Right atrium auricular region (tissue), 2 donors: ENCODE measurements at regions not wholly inside any gene's neighbourhood (a gene's known extent, or its start where the extent isn't known, plus 50 kb on each side); places are given as distances from the start of the nearest gene placed in this dataset.

ENCODE experiments used
- DNase-seq: peaks from one replicate; pipeline ENCODE4 v3.0.0-alpha.2; 2019; ENCODE audit warnings: low spot score
- H3K27ac ChIP-seq, 2 donors: fragments of 200-600 bp; sonication (generic); 1 replicate in 1 of 2; 2 replicates in 1 of 2; pipeline ENCODE4 v1.5.1; 2016 to 2019
- H3K27me3 ChIP-seq, 2 donors: fragments of 200-600 bp; sonication (generic); one replicate each; pipeline versions ENCODE4 v1.5.1 to v1.6.0; 2017 to 2019
- H3K36me3 ChIP-seq: fragments of 200-600 bp; sonication (generic); one replicate; pipeline ENCODE4 v1.5.1; 2016
- H3K4me1 ChIP-seq, 2 donors: fragments of 200-600 bp; sonication (generic); one replicate each; pipeline versions ENCODE4 v1.5.1 to v1.6.0; 2017 to 2019
- H3K4me3 ChIP-seq, 2 donors: fragments of 200-600 bp; sonication (generic); 1 replicate in 1 of 2; 2 replicates in 1 of 2; pipeline ENCODE4 v1.5.1; 2017 to 2019; ENCODE audit warnings: mild to moderate bottlenecking in 1 of 2, moderate library complexity in 1 of 2
- H3K9me3 ChIP-seq, 2 donors: fragments of 200-600 bp; sonication (generic); one replicate each; pipeline ENCODE4 v1.5.1; 2019
- TF ChIP-seq, protein P1 (sequence below), 2 donors: fragments of 200-600 bp; sonication (generic); IDR thresholded peaks; one replicate each; pipeline ENCODE4 v1.5.1; 2019; ENCODE audit warnings: antibody characterized with exemption in 2 of 2

- Histone ChIP-seq H3K27ac (no peak overlapping the region), H3K4me1 (no peaks in the 10 kb centered on the region), H3K4me3 (no peak overlapping the region), H3K27me3 (no peaks in the 10 kb centered on the region), H3K36me3 (no peaks in the 10 kb centered on the region), H3K9me3 (no peaks in the 10 kb centered on the region)
- peak; percentile 50 for DNase-seq
- TF ChIP-seq, protein P1, sequence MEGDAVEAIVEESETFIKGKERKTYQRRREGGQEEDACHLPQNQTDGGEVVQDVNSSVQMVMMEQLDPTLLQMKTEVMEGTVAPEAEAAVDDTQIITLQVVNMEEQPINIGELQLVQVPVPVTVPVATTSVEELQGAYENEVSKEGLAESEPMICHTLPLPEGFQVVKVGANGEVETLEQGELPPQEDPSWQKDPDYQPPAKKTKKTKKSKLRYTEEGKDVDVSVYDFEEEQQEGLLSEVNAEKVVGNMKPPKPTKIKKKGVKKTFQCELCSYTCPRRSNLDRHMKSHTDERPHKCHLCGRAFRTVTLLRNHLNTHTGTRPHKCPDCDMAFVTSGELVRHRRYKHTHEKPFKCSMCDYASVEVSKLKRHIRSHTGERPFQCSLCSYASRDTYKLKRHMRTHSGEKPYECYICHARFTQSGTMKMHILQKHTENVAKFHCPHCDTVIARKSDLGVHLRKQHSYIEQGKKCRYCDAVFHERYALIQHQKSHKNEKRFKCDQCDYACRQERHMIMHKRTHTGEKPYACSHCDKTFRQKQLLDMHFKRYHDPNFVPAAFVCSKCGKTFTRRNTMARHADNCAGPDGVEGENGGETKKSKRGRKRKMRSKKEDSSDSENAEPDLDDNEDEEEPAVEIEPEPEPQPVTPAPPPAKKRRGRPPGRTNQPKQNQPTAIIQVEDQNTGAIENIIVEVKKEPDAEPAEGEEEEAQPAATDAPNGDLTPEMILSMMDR (IDR thresholded peaks at IDR 0.05): no peak
Observed at GRCh38 chr3:194976049-194976451, 290.4 kb downstream of the FAM43A start.

DNA sequence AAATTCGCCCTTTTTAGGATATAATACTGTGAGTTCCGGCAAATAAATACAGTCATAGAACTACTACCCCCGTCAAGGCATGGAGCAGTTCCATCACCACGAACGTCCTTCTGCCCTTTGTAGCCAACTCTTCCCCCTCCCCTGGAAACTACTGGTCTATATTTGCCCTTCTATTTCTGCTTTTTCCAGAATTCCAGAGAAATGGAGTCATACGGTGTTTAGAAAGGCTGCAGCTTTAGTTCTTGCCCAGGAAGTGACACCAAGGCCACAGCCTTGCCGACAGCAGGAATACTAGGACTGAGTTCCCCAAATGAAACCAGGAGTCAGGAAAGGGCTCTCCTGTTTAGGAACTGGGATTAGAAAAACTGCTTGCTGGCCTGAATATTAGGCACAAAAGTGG, 291.2 kb downstream of the FAM43A start:
- no peaks in the 10 kb centered on the region for H3K27me3 ChIP-seq
- no peaks in the 10 kb centered on the region for H3K4me1 ChIP-seq
- no peaks in the 10 kb centered on the region for H3K9me3 ChIP-seq
- no peak overlapping the region for H3K27ac ChIP-seq
- TF ChIP-seq, protein P1 (IDR thresholded peaks at IDR 0.05): no peak
- H3K36me3 ChIP-seq: no peaks in the 10 kb centered on the region
- DNase-seq: no peak
- no peak overlapping the region for H3K4me3 ChIP-seq

DNA sequence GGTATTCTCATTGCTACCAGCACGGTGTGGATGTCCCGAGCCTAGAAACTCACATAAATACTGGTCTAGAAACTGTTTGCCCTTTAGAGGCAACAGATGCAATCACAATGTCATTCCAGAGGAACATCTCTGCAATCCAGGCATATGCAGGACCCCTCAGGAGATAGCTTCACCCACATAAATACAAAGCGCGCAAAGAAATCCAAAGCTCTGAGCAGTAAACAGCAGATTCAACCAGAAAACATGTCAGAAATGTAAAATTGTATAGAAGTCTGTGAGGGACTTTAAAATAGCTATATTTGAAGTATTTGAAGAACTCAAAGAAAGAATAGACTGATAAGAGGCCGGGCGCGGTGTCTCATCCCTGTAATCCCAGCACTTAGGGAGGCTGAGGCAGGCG, 291.7 kb downstream of the FAM43A start:
- TF ChIP-seq, protein P1 (IDR thresholded peaks at IDR 0.05): no peak
- Histone ChIP-seq H3K9me3 (no peaks in the 10 kb centered on the region), H3K4me1 (no peaks in the 10 kb centered on the region), H3K4me3 (no peak overlapping the region), H3K27ac (no peak overlapping the region), H3K27me3 (no peaks in the 10 kb centered on the region), H3K36me3 (no peaks in the 10 kb centered on the region)
- DNase-seq: peak; percentile 34

DNA sequence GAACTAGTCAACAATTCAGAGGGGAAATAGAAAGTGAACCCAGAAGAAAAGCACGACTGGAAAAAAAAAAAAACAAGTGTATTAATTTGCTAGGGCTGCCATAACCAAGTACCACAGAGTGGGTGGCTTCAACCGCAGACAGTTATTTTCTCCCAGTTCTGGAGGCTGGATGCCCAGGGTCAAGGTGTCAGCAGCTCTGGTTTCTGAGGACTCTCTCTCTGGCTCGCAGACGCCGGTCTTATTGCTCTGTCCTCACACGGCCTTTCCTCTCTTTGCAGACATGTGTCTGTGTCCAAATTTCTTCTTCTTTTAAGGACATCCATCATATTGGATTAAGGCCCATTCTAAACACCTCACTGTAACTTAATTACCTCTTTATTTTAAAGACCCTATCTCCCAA, 291.8 kb downstream of the XXYLT1 start:
- Histone ChIP-seq H3K4me1 (no peaks in the 10 kb centered on the region), H3K9me3 (no peaks in the 10 kb centered on the region), H3K36me3 (no peaks in the 10 kb centered on the region), H3K27ac (no peak overlapping the region), H3K27me3 (no peaks in the 10 kb centered on the region), H3K4me3 (no peak overlapping the region)
- DNase-seq: peak; percentile 23
- TF ChIP-seq, protein P1 (IDR thresholded peaks at IDR 0.05): no peak

- Histone ChIP-seq H3K36me3 (no peaks in the 10 kb centered on the region), H3K27me3 (no peaks in the 10 kb centered on the region), H3K27ac (no peak overlapping the region), H3K9me3 (no peaks in the 10 kb centered on the region), H3K4me3 (no peak overlapping the region), H3K4me1 (peaks cover 0 to 12% of the 10 kb centered on the region in 2 donors)
- DNase-seq: no peak
- TF ChIP-seq, protein P1 (IDR thresholded peaks at IDR 0.05): no peak
Observed at GRCh38 chr3:194982472-194982871, 288.5 kb downstream of the XXYLT1 start.

DNA sequence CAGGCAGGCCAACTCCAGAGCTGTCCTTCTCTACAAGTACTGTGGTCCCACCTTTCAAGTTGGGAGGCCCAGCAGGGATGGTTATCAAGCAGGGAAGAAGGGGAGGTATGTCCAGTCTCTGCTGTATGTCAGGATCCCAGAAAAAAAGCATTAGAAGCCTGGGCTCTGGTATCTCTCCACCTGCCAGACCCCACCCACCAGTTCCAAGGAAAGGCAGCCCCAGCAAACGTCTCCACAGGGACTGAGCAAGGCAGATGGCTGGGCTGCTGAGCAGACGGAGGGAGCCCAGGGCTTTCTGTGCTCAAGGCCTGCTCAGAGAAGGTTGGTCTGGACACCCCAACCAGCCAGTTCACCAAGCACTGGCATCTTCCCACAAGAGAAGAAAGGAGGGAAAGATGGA, 287.8 kb downstream of the XXYLT1 start:
- TF ChIP-seq, protein P1 (IDR thresholded peaks at IDR 0.05): no peak
- H3K36me3 ChIP-seq: no peaks in the 10 kb centered on the region
- H3K27ac ChIP-seq: no peak overlapping the region
- DNase-seq: peak; percentile 9
- no peak overlapping the region for H3K4me3 ChIP-seq
- H3K27me3 ChIP-seq: no peaks in the 10 kb centered on the region
- H3K9me3 ChIP-seq: no peaks in the 10 kb centered on the region
- peaks cover 0 to 12% of the 10 kb centered on the region in 2 donors for H3K4me1 ChIP-seq
